NCI-H146 (cell line): ENCODE measurements at regions not wholly inside any gene's neighbourhood (a gene's known extent, or its start where the extent isn't known, plus 50 kb on each side); places are given as distances from the start of the nearest gene placed in this dataset.
A peak's percentile ranks its signal among the peaks of the same experiment; 100 is the strongest.

Experiments
- DNase-seq: peaks from one replicate; lab custom pipeline; 2025; lab: John Stamatoyannopoulos, UW

DNA sequence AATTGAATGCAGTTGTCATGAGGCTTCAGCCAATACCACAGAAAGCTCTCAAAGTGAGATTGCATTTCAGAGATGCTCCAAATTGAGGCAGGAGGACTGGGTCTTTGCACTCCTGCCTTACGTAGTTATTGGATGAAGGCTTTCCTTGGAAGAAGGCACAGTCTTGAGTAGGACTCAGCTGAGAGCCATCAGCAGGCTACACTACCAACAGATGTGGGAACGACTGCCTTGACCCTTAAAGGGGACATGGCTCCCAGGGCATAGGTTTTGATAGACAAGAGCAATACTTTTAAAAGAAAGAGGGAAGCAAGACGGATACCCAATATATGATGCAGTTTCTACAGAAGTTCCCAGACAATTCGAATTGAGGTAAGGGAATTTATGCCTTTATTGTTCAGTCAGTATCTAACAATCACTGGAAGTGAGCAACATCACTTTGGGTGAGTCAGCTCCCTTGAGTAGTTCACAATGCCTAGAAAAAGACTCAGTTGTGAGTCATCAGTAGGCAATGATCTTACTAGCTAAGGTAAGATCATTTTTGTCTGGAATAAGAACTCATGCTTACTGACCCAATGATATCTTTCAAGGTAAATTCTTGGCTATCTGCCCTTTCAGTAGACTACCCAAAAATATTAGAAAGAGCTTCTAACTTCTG is 390.8 kb downstream of the GJA1 start:
- DNase-seq, result no peak

DNA sequence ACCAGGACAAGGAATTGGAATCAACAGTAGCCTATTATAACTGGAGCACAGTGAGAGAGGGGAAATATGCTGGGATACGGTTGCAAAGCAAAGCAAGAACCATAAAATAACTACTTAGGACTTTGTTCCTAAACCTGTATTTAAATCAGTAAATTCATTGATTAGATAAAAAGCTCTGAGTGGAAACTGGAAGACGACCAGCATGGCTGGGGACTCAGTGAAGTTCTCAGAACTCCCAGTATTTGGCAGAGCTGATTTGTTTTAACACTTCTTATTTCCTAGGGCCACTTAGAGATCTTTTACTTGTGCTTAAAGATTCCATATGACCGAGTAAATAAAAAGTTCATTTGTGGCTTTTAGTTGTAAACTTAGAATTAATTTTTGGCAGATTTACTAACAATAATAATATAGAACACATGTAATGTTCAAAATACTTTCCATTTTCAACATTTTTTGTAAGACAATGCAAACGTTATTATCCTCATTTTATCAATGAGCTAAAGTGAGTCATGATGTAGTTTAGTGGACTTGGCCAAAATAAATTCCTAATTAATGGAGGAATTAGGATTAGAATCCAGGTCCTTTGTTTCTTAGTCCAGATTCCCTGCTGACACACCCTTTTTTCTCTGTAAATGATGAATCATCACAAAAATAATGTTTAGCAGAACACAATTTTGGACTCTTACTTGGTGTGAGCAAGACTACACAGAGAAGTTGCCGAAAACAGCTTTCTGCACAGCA is 392.9 kb downstream of the GJA1 start:
- no peak for DNase-seq

DNA sequence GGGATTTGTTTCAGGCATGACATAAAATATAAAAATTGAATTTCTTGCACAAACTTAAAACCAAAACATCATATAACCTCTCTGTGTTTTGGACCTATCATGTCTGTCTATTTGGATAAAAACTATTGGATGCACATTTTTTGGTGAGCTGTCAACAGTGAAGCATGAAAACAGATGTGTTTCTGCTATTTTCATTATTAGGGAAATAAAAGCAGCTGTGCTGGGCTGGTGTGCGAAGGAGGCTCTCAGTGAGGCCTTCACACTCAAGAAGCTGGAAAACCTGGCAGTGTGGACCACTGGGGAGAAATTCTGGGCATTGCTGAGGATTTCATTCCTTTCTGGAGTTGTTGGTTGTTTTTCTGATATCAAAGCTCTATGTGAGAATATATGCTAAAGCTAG is 395.3 kb downstream of the GJA1 start:
- DNase-seq, result no peak

DNA sequence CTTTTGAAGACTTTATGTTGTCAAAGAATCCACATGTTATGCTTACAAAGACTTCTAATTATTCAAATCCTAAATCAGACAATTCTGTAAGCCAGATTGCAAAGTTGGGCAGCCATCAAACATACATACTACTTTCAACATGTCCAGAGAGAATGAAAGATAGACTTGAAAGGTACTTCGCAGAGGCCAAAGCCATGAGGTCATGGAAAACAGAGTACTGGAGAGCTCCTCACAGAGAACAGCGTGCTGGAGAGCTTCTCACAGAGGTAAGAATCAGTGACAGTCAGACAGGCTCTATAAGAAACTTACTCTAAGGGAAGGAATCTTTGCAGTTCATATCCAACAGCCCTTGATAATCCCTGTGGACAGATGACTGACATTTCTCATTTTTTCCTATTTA is 400.2 kb downstream of the GJA1 start:
- no peak for DNase-seq

DNA sequence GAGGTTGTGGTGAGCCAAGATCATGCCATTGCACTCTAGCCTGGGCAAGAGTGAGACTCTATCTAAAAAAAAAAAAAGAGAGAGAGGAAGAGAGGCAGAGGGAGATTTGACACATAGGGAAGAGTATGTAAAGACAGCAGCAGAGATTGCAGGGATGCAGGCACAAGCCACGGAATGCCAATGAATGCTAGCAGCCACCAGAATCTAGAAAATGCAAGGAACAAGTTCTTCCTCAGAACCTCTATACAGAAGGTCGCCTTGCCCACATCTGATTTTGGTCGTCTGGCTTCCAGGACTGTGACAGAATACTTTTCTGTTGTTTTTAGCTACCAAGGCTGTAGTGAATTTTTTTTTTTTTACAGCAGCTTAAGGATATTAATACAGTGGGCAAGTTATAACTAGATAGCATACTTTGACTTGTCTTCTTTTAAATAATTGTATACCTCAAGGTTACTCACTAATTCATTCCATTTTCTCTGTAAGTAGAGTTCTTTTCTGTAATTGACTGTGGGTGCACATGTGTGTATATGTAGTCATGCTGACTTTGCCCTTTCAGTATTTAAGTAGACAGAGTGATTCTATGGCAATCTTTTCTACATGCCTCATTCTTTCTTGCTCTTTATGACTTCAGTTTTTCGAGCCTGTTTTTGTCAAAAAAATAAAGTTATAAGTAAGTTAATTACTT is 402.2 kb downstream of the GJA1 start:
- DNase-seq, result no peak

DNA sequence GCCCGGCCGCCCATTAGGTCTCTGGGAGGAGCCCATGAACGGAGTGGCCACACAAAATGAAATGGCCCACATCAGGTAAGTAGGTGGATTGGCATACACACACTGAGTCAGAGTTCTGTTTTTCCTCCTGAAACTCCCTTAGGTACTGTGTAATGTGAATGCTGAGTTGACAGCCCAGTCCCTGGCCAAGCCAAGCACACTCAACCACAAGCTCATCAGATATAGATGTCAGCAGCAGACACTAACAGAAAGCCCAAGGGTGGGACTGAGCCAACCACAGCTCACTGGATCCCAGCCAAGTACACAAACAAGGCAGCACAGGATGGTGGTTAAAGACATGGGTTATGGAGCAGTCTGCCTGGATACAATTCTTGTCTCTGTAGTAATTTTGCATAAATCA is 403.4 kb downstream of the GJA1 start:
- no peak for DNase-seq

DNA sequence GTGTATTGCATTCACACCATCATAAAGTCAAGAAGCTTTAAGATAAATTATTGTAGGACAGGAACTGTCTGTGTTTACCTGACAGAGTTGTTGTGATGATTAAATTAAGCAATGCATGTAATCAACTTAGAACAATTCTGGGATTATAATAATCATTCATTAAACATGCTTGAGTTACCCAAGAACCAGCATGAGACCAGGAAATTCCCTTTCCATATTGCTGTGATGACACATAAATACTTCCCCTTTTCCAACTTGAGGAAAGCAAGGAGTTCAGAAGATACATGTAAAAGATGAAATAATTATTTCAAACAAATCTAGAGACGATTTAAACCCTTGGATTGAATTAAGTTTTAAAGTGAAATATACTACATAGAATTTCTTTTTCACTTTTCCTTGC is 404.4 kb downstream of the GJA1 start:
- no peak for DNase-seq

DNA sequence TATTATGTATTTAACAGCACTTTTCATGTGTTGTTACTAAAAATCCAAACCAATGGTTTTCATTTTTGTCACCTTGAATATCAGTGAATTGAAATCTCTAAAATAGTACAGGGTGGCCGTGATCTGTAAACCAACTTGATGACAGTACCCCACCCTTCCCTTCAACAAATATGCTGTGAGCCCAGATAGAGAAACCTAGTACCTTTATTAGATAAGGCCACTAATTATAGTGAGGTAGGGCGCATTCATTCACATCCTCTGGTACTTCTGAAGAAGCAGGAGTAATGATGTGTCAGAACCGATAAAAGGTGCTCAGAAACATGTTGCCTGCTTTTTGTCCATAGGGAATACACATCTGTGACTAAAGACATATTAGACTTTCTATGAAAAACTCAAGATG is 409.5 kb downstream of the GJA1 start:
- no peak for DNase-seq

DNA sequence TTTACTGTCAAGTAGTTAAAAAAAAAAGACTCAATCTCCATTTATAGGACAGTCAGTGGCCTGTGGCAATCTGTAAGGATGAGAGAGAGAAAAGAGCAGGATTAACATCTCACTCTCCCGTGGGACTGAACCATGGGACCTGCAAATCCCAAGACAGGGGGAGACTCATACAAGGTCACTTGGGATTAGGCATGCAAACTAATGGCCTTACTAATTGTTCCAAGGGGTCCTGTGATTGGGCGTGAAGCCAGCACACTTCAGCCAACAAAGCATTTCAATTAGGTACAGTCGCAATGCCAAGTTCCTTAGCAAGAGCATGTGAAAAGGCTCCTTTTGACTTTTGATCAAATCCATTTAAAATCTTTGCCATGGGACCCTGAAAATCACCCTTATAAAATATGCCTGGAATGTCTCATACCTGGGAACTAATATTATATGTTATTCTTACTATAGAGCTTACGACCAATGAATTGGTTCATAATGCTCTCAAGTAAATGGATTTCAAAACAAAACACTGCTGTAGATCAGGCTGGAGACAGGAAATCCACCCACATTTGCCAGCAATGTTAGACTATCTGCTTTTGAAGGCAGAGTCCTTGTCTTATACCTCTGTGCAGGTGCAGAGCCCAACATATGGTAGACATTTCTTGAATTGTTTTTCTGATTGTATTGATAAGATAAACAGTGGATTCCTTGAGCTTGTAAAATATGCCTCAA is 412.5 kb downstream of the GJA1 start:
- no peak for DNase-seq

DNA sequence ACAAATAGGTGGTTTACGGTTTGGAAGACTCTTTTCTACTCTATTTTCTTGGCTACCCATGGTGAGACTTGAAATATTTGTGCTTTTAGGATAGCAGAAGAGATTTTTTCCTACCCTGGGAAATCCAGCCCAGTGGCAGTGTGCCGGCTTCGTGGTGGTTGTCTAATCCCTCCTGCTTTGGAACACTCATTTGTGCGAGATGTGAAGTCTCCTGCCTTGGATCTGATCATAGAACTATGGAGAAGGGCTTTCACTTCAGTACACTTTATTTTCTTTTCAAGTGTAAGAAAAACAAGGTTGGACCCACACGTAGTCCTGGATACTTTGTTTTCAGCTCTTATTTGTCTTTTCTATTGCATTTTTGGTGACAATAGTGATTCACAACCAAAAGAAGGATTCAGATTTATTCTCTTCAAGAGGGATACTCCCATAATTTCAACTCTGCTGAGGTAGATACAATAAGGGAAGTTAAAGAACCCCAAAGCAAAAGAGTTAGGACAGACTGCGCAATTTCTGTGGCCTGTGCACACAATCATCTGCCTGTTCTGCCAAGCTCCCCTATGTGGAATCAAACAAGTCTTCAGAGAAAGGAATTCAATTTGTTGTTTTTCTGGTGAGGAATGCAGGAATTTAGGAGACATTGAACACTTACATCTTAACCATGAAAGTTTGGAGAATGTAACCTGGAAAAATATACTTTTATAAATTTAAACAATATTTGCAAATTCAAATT is 413.2 kb downstream of the GJA1 start:
- no peak for DNase-seq

DNA sequence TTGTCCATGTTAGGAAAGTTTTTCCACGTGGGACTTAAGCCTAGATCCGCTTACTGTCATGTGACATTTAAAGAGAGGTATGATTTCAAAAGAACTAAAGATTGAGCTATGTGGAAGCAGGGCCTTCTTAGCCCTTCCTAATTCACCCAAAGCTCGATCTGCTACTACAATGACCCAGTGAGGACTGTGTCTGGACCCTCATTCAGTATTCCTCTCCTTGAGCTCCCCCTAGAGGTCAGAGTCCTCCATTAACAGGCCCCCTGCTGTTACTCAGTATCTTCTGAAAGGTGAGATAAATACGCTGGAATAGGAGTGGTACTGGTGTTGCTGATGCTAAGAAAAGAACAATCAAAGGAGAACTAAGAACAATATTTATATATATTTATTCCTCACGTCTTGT is 414.0 kb downstream of the GJA1 start:
- peak; percentile 30 for DNase-seq

DNA sequence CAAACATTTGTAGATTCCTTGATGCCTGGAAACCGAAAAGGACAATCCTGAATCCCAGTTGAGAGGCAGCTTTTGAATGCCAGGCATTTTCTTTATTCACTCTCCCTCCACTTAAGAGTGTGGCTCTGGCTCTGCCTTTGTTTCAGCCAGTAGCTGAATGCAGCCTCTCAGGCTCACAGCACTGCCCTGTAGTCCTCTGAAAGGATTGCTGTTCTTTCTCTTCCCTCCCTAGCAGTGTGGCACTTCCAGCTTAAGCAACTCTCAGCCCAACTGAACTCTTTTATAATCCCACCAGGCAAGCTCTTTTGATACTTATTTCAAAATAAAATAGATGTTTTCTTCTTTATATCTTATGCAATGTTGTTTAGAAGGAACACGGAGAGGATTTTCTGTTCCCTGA is 415.6 kb downstream of the GJA1 start:
- DNase-seq, result no peak

DNA sequence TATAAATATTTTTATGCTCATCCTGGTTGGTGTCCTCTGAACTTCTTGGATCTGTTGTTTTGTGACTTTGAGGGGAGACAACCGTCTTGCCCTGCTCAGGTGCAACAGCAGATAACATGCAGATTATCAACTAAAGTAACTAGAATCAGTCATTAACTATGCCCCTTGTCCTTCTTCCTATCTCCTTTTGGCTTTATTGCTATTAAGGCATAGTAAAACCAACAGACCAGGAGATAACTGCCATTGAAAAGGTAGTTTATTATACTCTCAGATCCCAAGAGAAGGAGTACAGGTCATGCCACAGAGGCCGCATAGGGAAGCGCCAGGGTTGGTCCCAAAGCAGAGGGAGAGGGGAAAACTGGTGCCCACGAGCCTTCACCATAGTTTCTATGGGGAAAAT is 418.2 kb downstream of the GJA1 start:
- DNase-seq, result no peak

DNA sequence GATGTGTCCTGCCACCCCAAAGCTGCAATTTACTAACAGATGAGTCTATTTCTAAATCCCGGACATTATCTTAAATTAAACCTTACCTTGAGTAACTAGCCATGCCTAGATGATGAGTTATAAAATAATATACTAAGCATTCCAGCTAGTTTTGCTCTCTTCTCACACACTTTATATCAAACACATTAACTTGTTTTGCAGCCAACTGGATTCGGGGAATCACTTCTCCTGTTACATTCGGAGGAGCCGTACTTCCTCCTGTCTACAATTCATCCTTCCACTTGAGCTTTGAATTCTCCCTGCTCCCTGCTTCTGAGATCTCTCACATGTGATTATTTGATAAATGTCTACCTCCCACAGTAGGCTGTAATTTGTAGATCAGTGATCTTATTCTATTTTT is 420.1 kb downstream of the GJA1 start:
- no peak for DNase-seq

DNA sequence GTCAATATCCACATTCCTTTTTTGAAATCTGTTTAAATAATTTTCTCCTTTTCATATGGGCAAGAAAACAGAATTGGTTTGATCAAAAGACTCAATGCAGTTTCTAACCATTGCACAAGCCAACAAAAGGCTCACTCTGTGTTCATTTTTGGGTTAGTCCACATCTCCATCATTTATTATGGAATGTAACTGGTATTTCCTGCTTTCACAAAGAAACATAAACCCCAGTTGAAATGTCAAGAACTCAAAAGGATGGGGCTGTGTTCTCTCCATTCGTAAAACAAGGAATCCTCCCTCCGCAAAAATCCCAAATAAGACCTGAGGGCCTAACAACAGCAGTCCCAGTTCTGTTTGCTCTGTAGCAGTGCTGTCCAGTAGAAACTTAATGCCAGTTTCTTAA is 420.9 kb downstream of the GJA1 start:
- no peak for DNase-seq

DNA sequence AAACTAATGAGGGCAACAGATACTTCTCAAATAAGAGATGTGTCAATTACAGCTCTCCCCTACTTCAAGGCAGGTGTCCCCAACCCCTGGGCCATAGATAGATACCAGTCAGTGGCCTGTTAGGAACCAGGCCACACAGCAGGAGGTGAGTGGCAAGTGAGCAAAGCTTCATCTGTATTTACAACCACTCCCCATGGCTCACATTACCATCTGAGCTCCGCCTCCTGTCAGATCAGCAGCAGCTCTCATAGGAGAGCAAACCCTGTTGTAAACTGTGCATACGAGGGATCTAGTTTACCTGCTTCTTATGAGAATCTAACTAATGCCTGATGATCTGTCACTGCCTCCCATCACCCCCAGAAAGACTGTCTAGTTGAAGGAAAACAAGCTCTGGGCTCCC is 422.1 kb downstream of the GJA1 start:
- DNase-seq, result no peak

DNA sequence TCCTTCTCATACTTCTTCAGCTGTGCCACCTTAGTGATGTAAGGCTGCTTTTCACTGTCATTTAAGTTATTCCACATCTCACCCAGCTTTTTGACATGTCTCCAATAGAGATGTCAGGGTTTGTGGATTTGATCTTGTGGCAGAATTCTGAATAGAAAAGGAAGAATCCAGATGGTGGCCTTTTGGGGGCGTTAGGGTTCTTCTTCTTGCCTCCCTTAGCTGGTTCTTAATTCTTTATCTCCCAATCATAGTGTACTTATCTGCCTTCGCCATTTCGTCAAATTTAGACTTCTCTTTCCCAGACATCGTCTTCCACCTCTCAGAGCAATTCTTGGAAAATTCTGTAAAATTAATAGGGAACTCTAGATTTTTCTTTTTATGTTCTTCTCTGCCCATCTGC is 422.9 kb downstream of the GJA1 start:
- no peak for DNase-seq

DNA sequence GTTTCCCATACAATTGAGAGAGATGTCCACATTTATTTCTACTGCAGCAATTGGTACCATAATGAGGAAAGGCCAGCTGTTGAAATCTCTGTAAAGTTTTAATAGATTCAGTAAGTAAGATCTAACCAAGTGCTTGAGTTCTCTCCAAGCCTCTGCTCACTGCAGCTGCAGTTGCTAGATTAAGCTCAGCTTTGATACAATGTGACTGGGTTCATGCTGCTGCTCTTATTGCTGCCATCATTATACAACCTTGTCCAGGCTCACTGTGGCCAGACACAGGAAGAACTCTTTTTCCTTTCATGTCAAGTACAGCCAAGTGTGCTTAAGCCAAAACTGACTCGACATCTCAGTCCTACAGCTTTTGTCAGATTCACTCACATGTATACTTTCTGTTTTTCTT is 423.5 kb downstream of the GJA1 start:
- DNase-seq, result no peak

DNA sequence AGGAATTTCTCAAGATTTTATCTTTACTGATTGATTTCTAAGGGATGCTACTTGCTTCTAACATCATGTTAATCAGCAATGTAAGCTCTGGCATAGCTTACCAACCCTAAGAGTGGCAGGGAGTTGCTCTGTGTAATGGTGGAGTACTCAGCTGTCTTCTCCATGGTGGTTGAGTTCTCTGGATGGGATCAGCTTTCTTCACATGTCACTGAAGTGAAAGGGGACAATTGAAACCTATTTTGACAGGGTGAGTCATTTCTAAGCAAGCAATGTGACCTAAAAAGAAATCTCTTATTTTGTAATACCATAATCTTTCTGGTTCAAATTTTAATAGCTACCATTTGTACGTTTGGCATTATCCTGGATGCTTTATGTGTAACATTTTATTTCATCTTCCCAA is 430.4 kb downstream of the GJA1 start:
- no peak for DNase-seq

DNA sequence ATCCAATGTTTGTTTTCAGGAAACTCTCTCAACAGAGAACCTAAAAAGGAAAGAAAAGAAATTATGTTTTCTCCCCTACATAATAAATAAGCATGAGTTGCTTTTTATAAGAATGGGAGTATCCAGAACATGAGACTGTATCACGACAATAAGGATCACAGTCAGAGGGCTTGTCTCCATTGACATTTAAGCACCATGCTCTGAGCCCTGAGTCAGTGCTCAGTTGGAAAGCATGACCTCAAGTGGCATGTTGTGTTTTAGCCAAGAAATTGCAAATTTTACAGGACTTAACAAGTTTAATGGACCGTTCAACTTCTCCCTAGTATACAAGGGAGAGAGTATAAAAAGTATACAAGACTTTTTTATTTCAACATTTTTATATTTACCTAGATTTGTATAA is 431.6 kb downstream of the GJA1 start:
- no peak for DNase-seq

DNA sequence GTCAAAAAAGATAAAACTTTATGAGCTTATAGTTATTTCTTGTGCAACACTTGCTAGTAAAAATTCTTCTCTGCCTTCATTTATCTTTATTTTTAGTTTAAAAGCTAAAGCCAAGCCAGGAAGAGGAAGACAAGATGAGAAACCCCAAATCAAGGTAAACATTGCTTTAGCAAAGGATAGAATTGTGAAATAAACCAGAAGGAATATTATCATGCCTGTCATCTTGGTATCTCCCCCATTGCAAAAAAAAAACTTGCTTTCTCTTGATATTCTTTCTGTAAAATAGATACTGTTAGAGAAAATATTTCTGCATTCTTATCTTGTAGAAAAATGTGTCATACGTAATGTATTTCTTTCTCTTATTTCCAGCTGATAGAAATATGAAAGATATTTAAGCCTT is 432.8 kb downstream of the GJA1 start:
- DNase-seq, result no peak

DNA sequence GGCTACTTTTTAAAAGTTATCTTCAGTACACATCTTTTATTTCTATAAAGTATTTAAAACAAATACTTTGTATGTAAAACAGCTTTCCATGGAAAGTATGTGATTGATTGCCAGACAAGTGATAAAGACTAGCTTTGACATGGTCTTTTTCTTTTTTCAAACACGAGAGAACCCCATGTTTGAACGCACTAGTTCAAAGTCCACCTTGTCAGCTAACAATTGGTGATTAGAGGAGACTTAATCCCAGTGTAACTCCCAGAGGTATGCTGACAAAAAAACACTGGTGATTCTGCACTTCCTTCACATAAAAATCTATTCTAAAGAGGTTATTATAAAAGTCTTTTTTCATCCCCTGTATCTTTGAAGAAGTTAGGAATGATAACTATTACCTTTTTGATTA is 438.1 kb downstream of the GJA1 start:
- DNase-seq, result no peak
